ENCODE measurements at regions not wholly inside any gene's neighbourhood (a gene's known extent, or its start where the extent isn't known, plus 50 kb on each side); places are given as distances from the start of the nearest gene placed in this dataset.
"Not testable (repeated sequence)": the region's sequence is repeated elsewhere in the genome, so short reads cannot be mapped to it uniquely, and the experiment has no call there.

- Histone ChIP-seq H3K36me3 (no peaks in the 10 kb centered on the region), H3K27me3 (no peaks in the 10 kb centered on the region), H3K4me3 (no peak overlapping the region), H3K27ac (no peak overlapping the region), H3K4me1 (no peaks in the 10 kb centered on the region), H3K9me3 (no peaks in the 10 kb centered on the region)
- ATAC-seq (no peak), DNase-seq (no peak)
- TF ChIP-seq, protein P1, sequence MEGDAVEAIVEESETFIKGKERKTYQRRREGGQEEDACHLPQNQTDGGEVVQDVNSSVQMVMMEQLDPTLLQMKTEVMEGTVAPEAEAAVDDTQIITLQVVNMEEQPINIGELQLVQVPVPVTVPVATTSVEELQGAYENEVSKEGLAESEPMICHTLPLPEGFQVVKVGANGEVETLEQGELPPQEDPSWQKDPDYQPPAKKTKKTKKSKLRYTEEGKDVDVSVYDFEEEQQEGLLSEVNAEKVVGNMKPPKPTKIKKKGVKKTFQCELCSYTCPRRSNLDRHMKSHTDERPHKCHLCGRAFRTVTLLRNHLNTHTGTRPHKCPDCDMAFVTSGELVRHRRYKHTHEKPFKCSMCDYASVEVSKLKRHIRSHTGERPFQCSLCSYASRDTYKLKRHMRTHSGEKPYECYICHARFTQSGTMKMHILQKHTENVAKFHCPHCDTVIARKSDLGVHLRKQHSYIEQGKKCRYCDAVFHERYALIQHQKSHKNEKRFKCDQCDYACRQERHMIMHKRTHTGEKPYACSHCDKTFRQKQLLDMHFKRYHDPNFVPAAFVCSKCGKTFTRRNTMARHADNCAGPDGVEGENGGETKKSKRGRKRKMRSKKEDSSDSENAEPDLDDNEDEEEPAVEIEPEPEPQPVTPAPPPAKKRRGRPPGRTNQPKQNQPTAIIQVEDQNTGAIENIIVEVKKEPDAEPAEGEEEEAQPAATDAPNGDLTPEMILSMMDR (IDR thresholded peaks at IDR 0.05): no peak
- intact Hi-C loops (cut with DNase I): no loop called here
These were observed 84.9 kb upstream of the TRIM77 start for GRCh38 chr11:89625171-89625570.

DNA sequence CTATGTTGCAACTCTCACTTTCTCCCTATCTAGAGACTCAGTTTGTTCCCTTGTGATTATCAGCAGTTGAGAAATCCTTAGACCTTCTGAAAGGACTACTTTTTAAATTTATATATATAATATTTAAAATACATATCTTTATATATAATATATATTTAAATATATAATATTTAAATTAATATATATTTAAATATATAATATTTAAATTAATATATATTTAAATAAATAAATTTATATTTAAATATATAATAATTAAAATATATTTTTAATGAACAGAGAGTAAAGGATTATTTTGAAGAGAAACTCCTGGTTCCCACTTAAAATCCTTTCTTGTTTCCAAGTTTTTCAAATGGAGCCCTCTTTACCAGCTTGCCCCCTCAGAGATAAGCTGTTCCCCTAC lies 83.7 kb upstream of the TRIM77 start:
- no peaks in the 10 kb centered on the region for H3K27me3 ChIP-seq
- intact Hi-C loops (cut with DNase I): no loop called here
- H3K9me3 ChIP-seq: no peaks in the 10 kb centered on the region
- TF ChIP-seq, protein P1 (IDR thresholded peaks at IDR 0.05): no peak
- DNase-seq (no peak), ATAC-seq (no peak)
- no peak overlapping the region for H3K27ac ChIP-seq
- H3K4me3 ChIP-seq: no peak overlapping the region
- no peaks in the 10 kb centered on the region for H3K36me3 ChIP-seq
- H3K4me1 ChIP-seq: no peaks in the 10 kb centered on the region

- H3K36me3 ChIP-seq; ATAC-seq; H3K4me1 ChIP-seq; intact Hi-C loops (cut with DNase I); H3K27me3 ChIP-seq; H3K27ac ChIP-seq; DNase-seq; H3K4me3 ChIP-seq; H3K9me3 ChIP-seq: not testable (repeated sequence)
These were observed 83.2 kb upstream of the TRIM77 start for GRCh38 chr11:89626881-89627280.

DNA sequence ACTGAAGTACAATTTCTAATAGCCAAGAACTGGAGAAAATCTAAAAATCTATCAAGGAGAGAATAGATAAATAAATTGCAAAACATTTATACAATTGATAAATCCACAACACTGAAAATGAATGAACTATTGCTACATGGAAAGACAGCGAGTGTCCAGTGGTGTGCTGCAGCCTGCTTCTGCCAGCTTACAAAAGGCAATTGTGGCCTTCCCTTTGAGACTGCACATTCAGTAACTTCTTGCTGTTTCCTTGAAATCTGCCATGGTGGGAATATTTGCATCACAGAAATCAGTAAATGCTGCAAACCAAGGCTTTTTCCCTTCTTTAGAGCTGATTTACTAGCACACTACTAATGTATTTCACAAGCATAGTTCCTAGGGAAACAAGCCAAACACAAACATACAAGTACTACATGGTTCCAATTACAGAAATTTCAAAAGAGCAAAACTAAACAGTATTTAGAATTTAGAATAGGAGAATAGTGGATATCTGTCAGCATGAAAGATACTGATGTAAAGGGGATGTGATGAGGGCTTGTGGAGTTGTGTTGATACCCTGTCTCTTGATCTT lies 76.9 kb upstream of the TRIM77 start:
- H3K27ac ChIP-seq: no peak overlapping the region
- H3K4me1 ChIP-seq: no peaks in the 10 kb centered on the region
- no peak for ATAC-seq
- H3K9me3 ChIP-seq: no peaks in the 10 kb centered on the region
- DNase-seq: peak in 1 of 4 donors; percentile 38
- TF ChIP-seq, protein P1 (IDR thresholded peaks at IDR 0.05): no peak
- H3K4me3 ChIP-seq: no peak overlapping the region
- no peaks in the 10 kb centered on the region for H3K36me3 ChIP-seq
- H3K27me3 ChIP-seq: no peaks in the 10 kb centered on the region
- intact Hi-C loops (cut with DNase I): no loop called here

DNA sequence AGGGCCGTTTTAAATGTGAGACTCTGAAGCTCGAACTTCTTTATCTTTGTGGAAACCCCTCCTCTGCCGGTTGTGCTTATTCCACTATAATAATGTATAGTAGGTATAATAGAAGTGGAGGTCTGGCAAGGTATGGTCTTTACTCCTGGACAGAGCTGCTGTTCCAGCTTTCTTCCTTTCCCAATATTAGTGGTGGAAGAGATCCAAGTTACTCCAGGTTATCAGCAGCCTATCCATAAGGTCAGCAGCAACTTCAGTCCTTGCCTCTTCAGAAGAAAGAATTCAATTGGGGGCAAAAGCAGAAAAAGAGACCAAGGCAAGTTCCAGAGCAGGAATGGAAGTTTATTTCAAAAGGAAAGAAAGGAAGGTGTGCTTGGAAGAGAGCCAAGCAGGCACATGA lies 69.3 kb upstream of the TRIM77 start:
- ATAC-seq; H3K27ac ChIP-seq; H3K27me3 ChIP-seq; H3K4me3 ChIP-seq; intact Hi-C loops (cut with DNase I); H3K4me1 ChIP-seq; H3K9me3 ChIP-seq; DNase-seq; H3K36me3 ChIP-seq: not testable (repeated sequence)

- ATAC-seq; intact Hi-C loops (cut with DNase I); H3K27ac ChIP-seq; H3K4me3 ChIP-seq; H3K4me1 ChIP-seq; H3K36me3 ChIP-seq; H3K27me3 ChIP-seq; H3K9me3 ChIP-seq; DNase-seq: not testable (repeated sequence)
These were observed 61.9 kb upstream of the TRIM77 start for GRCh38 chr11:89648232-89648631.

DNA sequence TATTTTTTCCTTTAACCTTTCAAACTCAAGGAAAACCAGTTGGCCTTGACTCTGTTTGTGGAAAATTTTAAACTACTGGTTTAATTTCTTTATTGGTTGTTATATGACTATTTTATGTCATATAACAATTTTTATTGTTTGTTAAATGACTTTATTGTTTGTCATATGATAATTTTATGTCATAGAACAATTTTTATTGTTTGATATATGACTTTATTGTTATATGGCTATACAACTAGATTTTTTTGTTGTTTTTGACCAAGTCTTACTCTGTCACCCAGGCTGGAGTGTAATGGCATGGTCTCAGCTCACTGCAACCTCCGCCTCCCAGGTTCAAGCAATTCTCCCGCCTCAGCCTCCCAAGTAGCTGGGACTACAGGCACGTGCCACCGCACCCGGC lies 61.1 kb upstream of the TRIM77 start:
- H3K9me3 ChIP-seq; H3K4me1 ChIP-seq; DNase-seq; H3K36me3 ChIP-seq; H3K27me3 ChIP-seq; ATAC-seq; H3K27ac ChIP-seq; intact Hi-C loops (cut with DNase I); H3K4me3 ChIP-seq: not testable (repeated sequence)

GRCh38 chr11:89654669-89655068 lies 55.4 kb upstream of the TRIM77 start:
- H3K36me3 ChIP-seq; ATAC-seq; intact Hi-C loops (cut with DNase I): not testable (repeated sequence)

DNA sequence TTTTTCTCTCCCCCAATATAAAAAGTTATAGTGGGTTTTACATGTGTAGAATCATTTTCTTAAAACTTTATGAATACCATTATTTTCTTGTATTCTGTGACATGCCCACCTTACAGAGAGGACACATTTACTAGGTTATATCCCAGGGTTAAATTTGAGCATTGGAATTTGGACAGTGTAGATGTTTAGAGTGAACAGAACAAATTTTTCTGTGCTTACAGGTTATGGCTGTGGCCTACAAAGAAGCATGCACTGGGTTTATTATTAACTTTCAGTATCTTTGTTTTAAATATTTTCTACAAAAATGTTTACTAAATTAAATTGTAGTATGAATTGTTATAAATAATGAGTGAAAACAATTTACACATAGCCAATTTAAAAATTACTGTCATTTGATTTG lies 51.3 kb upstream of the TRIM77 start:
- DNase-seq; H3K27me3 ChIP-seq; intact Hi-C loops (cut with DNase I); H3K4me3 ChIP-seq; ATAC-seq; H3K36me3 ChIP-seq; H3K9me3 ChIP-seq; H3K4me1 ChIP-seq; H3K27ac ChIP-seq: not testable (repeated sequence)

More at GRCh38 chr11:89654669-89655068, 55.4 kb upstream of the TRIM77 start:
- DNase-seq, H3K27me3 ChIP-seq, H3K9me3 ChIP-seq, H3K27ac ChIP-seq, H3K4me1 ChIP-seq, H3K4me3 ChIP-seq: not testable (repeated sequence)

GRCh38 chr11:89659414-89659813 lies 50.7 kb upstream of the TRIM77 start:
- intact Hi-C loops (cut with DNase I); ATAC-seq; DNase-seq; H3K27ac ChIP-seq; H3K9me3 ChIP-seq; H3K36me3 ChIP-seq; H3K4me3 ChIP-seq; H3K4me1 ChIP-seq; H3K27me3 ChIP-seq: not testable (repeated sequence)

Data from left lung (tissue), 4 donors.